IMR-90 (cell line): ENCODE measurements at regions not wholly inside any gene's neighbourhood (a gene's known extent, or its start where the extent isn't known, plus 50 kb on each side); places are given as distances from the start of the nearest gene placed in this dataset.

Experiments used
- BHLHE40 ChIP-seq: fragments of 150-350 bp; IDR thresholded peaks from 2 replicates; pipeline ENCODE4 v1.6.1; 2016; ENCODE audit warnings: mild to moderate bottlenecking, low read depth, low read length
- CEBPB ChIP-seq: IDR thresholded peaks from 2 replicates; pipeline ENCODE4 v1.6.1; 2012; ENCODE audit warnings: low read depth, low read length, improper control_type of control experiment
- CHD1 ChIP-seq: IDR thresholded peaks from 2 replicates; pipeline ENCODE4 v1.6.1; 2012; ENCODE audit warnings: low read depth, low read length, improper control_type of control experiment
- FOS ChIP-seq: fragments of 150-350 bp; IDR thresholded peaks from 2 replicates; pipeline ENCODE4 v1.6.1; 2016; ENCODE audit warnings: low read depth, low read length
- MAFK ChIP-seq: IDR thresholded peaks from 2 replicates; pipeline ENCODE4 v1.6.1; 2012; ENCODE audit warnings: low read depth, low read length, improper control_type of control experiment
- MAZ ChIP-seq: IDR thresholded peaks from 2 replicates; pipeline ENCODE4 v1.6.1; 2012; ENCODE audit warnings: low read depth, mild to moderate bottlenecking, low read length, improper control_type of control experiment, moderate library complexity, borderline replicate concordance
- MXI1 ChIP-seq: IDR thresholded peaks from 2 replicates; pipeline ENCODE4 v1.6.1; 2012; ENCODE audit warnings: low read depth, mild to moderate bottlenecking, low read length, moderate library complexity, borderline replicate concordance
- NFE2L2 ChIP-seq: fragments of 150-350 bp; IDR thresholded peaks from 2 replicates; pipeline ENCODE4 v1.6.1; 2016; ENCODE audit warnings: low read depth, mild to moderate bottlenecking, low read length
- POLR2A ChIP-seq: IDR thresholded peaks from 2 replicates; pipeline ENCODE4 v1.6.1; 2012; ENCODE audit warnings: mild to moderate bottlenecking, low read depth, low read length
- RAD21 ChIP-seq: IDR thresholded peaks from 2 replicates; pipeline ENCODE4 v1.6.1; 2012; ENCODE audit warnings: low read length, improper control_type of control experiment
- RFX5 ChIP-seq: IDR thresholded peaks from 2 replicates; pipeline ENCODE4 v1.8.0; 2012; ENCODE audit warnings: low read depth, mild to moderate bottlenecking, low read length, moderate library complexity
- SMC3 ChIP-seq: fragments of 150-350 bp; IDR thresholded peaks from 2 replicates; pipeline ENCODE4 v1.6.1; 2016; ENCODE audit warnings: low read depth, mild to moderate bottlenecking, antibody characterized with exemption, low read length, moderate library complexity
- TF ChIP-seq, protein P1 (sequence below): conservative IDR thresholded peaks from 2 replicates; pipeline ENCODE4 v1.5.1; 2012; ENCODE audit warnings: mild to moderate bottlenecking, low read depth, low read length, improper control_type of control experiment

DNA sequence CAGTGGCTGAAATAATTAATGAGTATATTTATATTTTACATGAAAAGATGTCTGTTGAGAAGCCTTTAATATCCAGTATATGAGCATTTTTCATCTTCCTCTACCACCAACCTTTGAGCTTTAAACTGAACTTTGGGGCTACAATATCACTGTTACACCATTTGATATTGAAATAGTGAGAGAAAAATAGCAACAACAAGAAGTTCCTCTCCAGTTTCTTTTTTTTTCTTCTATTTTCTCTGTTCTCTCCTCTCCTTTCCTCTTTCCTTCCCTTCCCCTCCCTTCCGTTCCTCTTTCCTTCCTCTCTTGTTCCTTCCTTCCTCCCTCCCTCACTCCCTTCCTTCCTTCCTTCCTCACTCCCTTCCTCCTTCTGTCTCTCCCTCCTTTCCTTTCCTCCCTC is 1591.4 kb downstream of the PLA2G4A start:
- TF ChIP-seq, protein P1, sequence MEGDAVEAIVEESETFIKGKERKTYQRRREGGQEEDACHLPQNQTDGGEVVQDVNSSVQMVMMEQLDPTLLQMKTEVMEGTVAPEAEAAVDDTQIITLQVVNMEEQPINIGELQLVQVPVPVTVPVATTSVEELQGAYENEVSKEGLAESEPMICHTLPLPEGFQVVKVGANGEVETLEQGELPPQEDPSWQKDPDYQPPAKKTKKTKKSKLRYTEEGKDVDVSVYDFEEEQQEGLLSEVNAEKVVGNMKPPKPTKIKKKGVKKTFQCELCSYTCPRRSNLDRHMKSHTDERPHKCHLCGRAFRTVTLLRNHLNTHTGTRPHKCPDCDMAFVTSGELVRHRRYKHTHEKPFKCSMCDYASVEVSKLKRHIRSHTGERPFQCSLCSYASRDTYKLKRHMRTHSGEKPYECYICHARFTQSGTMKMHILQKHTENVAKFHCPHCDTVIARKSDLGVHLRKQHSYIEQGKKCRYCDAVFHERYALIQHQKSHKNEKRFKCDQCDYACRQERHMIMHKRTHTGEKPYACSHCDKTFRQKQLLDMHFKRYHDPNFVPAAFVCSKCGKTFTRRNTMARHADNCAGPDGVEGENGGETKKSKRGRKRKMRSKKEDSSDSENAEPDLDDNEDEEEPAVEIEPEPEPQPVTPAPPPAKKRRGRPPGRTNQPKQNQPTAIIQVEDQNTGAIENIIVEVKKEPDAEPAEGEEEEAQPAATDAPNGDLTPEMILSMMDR, result no peak
- TF ChIP-seq BHLHE40 (no peak), CEBPB (no peak), SMC3 (no peak), RFX5 (no peak), NFE2L2 (no peak), POLR2A (no peak), MAFK (no peak), MXI1 (no peak), RAD21 (no peak), MAZ (no peak), FOS (no peak), CHD1 (no peak)
